Brain microvascular endothelial cell (primary cell): ENCODE measurements at regions not wholly inside any gene's neighbourhood (a gene's known extent, or its start where the extent isn't known, plus 50 kb on each side); places are given as distances from the start of the nearest gene placed in this dataset.

Source experiments
- DNase-seq: peaks from one replicate; pipeline ENCODE4 v3.0.0-alpha.2; 2020
- H3K27ac ChIP-seq: fragments of 250-450 bp; sonication (Bioruptor Pico); 2 replicates; pipeline ENCODE4 v1.5.1; 2020; ENCODE audit warnings: mild to moderate bottlenecking, moderate library complexity
- H3K27me3 ChIP-seq: fragments of 250-450 bp; sonication (Bioruptor Pico); replicated peaks from 2 replicates; pipeline ENCODE4 v1.5.1; 2020; ENCODE audit warnings: mild to moderate bottlenecking
- H3K36me3 ChIP-seq: fragments of 250-450 bp; sonication (Bioruptor Pico); replicated peaks from 2 replicates; pipeline ENCODE4 v1.5.1; 2020; ENCODE audit warnings: mild to moderate bottlenecking
- H3K4me3 ChIP-seq: 2 replicates; pipeline ENCODE4 v1.5.1; 2011; ENCODE audit warnings: low read depth, mild to moderate bottlenecking, control low read depth, low read length, moderate library complexity
- in situ Hi-C: cut with HindIII; loops from 2 replicates; pipeline ENCODE4 v1.10.0; 2017; ENCODE audit warnings: low sequenced_read_pairs, low pct_ligation_motif_present
- TF ChIP-seq, protein P1 (sequence below): IDR thresholded peaks from 2 replicates; pipeline ENCODE4 v1.5.1; 2011; ENCODE audit warnings: low read depth, mild to moderate bottlenecking, moderate library complexity, low read length, control low read depth, inconsistent platforms; ENCODE audit errors: missing control alignments

- Histone ChIP-seq H3K4me3 (no peak overlapping the region), H3K27ac (peak overlapping the region; percentile 93), H3K27me3 (no peaks in the 10 kb centered on the region), H3K36me3 (no peaks in the 10 kb centered on the region)
- peak; percentile 96 for DNase-seq
- TF ChIP-seq, protein P1, sequence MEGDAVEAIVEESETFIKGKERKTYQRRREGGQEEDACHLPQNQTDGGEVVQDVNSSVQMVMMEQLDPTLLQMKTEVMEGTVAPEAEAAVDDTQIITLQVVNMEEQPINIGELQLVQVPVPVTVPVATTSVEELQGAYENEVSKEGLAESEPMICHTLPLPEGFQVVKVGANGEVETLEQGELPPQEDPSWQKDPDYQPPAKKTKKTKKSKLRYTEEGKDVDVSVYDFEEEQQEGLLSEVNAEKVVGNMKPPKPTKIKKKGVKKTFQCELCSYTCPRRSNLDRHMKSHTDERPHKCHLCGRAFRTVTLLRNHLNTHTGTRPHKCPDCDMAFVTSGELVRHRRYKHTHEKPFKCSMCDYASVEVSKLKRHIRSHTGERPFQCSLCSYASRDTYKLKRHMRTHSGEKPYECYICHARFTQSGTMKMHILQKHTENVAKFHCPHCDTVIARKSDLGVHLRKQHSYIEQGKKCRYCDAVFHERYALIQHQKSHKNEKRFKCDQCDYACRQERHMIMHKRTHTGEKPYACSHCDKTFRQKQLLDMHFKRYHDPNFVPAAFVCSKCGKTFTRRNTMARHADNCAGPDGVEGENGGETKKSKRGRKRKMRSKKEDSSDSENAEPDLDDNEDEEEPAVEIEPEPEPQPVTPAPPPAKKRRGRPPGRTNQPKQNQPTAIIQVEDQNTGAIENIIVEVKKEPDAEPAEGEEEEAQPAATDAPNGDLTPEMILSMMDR = no peak
- in situ Hi-C loops = no loop called here
Observed at GRCh38 chr2:226115102-226115831, 684.4 kb downstream of the IRS1 start.

DNA sequence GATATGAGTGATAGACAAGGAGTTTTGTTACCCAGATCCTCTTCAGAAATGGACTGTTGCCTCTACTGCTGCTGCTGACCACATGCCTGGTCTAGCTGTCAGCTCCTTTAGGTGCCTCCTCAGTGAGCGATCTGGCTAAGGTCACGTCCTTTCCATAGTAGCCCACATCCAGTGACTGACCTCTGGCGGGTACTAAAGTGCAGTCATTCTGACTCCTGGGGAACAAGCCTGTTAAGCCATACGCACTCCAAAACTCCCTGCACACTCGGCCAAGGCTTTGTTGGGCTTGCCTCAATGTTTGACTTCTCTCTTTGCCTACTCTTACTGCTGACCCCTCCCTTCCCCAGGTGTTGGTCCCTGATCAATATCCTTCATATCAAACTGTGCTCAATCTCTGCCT, 685.2 kb downstream of the IRS1 start:
- no peaks in the 10 kb centered on the region for H3K27me3 ChIP-seq

GRCh38 chr2:226098861-226099745, 699.6 kb downstream of the NYAP2 start:
- TF ChIP-seq, protein P1 = no peak
- no peaks in the 10 kb centered on the region for H3K27me3 ChIP-seq
- no peaks in the 10 kb centered on the region for H3K36me3 ChIP-seq
- no peak overlapping the region for H3K4me3 ChIP-seq
- DNase-seq = no peak
- H3K27ac ChIP-seq = no peak overlapping the region
- in situ Hi-C loops = no loop called here

More for the DNA sequence above, 685.2 kb downstream of the IRS1 start:
- H3K4me3 ChIP-seq = no peak overlapping the region
- in situ Hi-C loops = no loop called here
- TF ChIP-seq, protein P1 = peak; percentile 13
- no peaks in the 10 kb centered on the region for H3K36me3 ChIP-seq
- DNase-seq = peak; percentile 17
- H3K27ac ChIP-seq = peak overlapping the region; percentile 63

GRCh38 chr2:226095058-226095457, 695.5 kb downstream of the NYAP2 start:
- TF ChIP-seq, protein P1 = no peak
- H3K36me3 ChIP-seq = no peaks in the 10 kb centered on the region
- H3K4me3 ChIP-seq = no peak overlapping the region

GRCh38 chr2:226093364-226093763, 693.9 kb downstream of the NYAP2 start:
- no peak overlapping the region for H3K4me3 ChIP-seq
- H3K27ac ChIP-seq = no peak overlapping the region
- TF ChIP-seq, protein P1 = no peak
- H3K27me3 ChIP-seq = no peaks in the 10 kb centered on the region
- in situ Hi-C loops = no loop called here
- no peaks in the 10 kb centered on the region for H3K36me3 ChIP-seq
- DNase-seq = no peak

More at GRCh38 chr2:226095058-226095457, 695.5 kb downstream of the NYAP2 start:
- Histone ChIP-seq H3K27me3 (no peaks in the 10 kb centered on the region), H3K27ac (no peak overlapping the region)
- in situ Hi-C loops = no loop called here
- DNase-seq = no peak
